H1 (cell line): ENCODE measurements at regions not wholly inside any gene's neighbourhood (a gene's known extent, or its start where the extent isn't known, plus 50 kb on each side); places are given as distances from the start of the nearest gene placed in this dataset.

ENCODE experiments used
- CTCF ChIA-PET: fragments of 300-600 bp; sonication (Branson Sonifier 250); formaldehyde crosslinking; loops from one replicate; lab custom pipeline; 2021; ENCODE audit not compliant: partially characterized antibody; lab: Charles Lee
- POLR2A ChIA-PET: fragments of 300-600 bp; sonication (Branson Sonifier 250); formaldehyde crosslinking; loops from one replicate; lab custom pipeline; 2021; ENCODE audit warnings: inconsistent platforms; ENCODE audit not compliant: partially characterized antibody; lab: Charles Lee
- DNase-seq, 2 experiments: peaks; one replicate each; pipeline versions ENCODE4 v3.0.0 to v3.0.0-alpha.2; 2010 to 2022; ENCODE audit warnings: low spot score in 2 of 2, low read depth in 1 of 2, mixed read lengths in 1 of 2
- FAIRE-seq: peaks from 2 replicates; lab custom pipeline; 2011; peaks lifted over from hg19 to GRCh38; lab: Jason Lieb, UNC
- H2AFZ ChIP-seq: 2 replicates; pipeline ENCODE4 v1.8.1; 2012; ENCODE audit warnings: low read length, inconsistent platforms
- H2AK5ac ChIP-seq: 2 replicates; pipeline ENCODE4 v1.6.1; 2013; ENCODE audit warnings: low read depth, low read length
- H2BK120ac ChIP-seq: replicated peaks from 2 replicates; pipeline ENCODE3; 2013; ENCODE audit warnings: low read depth, low read length, inconsistent platforms
- H2BK12ac ChIP-seq: 2 replicates; pipeline ENCODE4 v1.6.1; 2013; ENCODE audit warnings: low read depth, low read length
- H2BK15ac ChIP-seq: 2 replicates; pipeline ENCODE4 v1.6.1; 2013; ENCODE audit warnings: low read length
- H2BK20ac ChIP-seq: 2 replicates; pipeline ENCODE4 v1.6.1; 2013; ENCODE audit warnings: low read length
- H2BK5ac ChIP-seq: 2 replicates; pipeline ENCODE4 v1.6.1; 2013; ENCODE audit warnings: low read depth, low read length
- H3K14ac ChIP-seq: 2 replicates; pipeline ENCODE4 v1.6.1; 2013; ENCODE audit warnings: inconsistent platforms; ENCODE audit not compliant: insufficient read length
- H3K18ac ChIP-seq: 2 replicates; pipeline ENCODE4 v1.6.1; 2013; ENCODE audit warnings: low read length; ENCODE audit errors: extremely low read depth
- H3K23ac ChIP-seq: 2 replicates; pipeline ENCODE4 v1.6.1; 2013; ENCODE audit warnings: inconsistent platforms; ENCODE audit not compliant: insufficient read length
- H3K23me2 ChIP-seq: 2 replicates; pipeline ENCODE4 v1.6.1; 2013; ENCODE audit warnings: low read depth, low read length
- H3K27ac ChIP-seq: 2 replicates; pipeline ENCODE4 v1.6.1; 2011; ENCODE audit warnings: low read depth, low read length, inconsistent platforms
- H3K27me3 ChIP-seq, 4 experiments: replicated peaks in 1 of 4; 1 replicate in 1 of 4; 2 replicates in 3 of 4; pipeline versions ENCODE4 v1.6.1 to v1.8.1; 2011 to 2013; ENCODE audit warnings: low read length in 3 of 4, mild to moderate bottlenecking in 3 of 4, inconsistent platforms in 2 of 4, mixed read lengths in 2 of 4, moderate library complexity in 1 of 4; ENCODE audit not compliant: control insufficient read depth in 3 of 4, insufficient read depth in 3 of 4; ENCODE audit errors: extremely low read depth in 1 of 4
- H3K36me3 ChIP-seq, 4 experiments: 2 replicates each; pipeline versions ENCODE4 v1.6.1 to v1.8.1; 2011 to 2013; ENCODE audit warnings: mild to moderate bottlenecking in 4 of 4, low read length in 3 of 4, moderate library complexity in 2 of 4, control low read depth in 1 of 4, inconsistent platforms in 1 of 4; ENCODE audit not compliant: insufficient read depth in 4 of 4, control insufficient read depth in 2 of 4
- H3K4ac ChIP-seq: replicated peaks from 2 replicates; pipeline ENCODE3; 2013; ENCODE audit warnings: low read length, low read depth, mixed read lengths, inconsistent platforms; ENCODE audit not compliant: insufficient read length
- H3K4me1 ChIP-seq, 4 experiments: replicated peaks in 1 of 4; 1 replicate in 1 of 4; 2 replicates in 3 of 4; pipeline versions ENCODE4 v1.6.1 to v1.8.1; 2011 to 2013; ENCODE audit warnings: low read length in 3 of 4, inconsistent platforms in 2 of 4, mixed read lengths in 1 of 4; ENCODE audit not compliant: insufficient read depth in 4 of 4, control insufficient read depth in 3 of 4
- H3K4me2 ChIP-seq, 2 experiments: 2 replicates each; pipeline versions ENCODE4 v1.6.1 to v1.8.1; 2011 to 2013; ENCODE audit warnings: low read depth in 2 of 2, low read length in 2 of 2, control low read depth in 1 of 2, inconsistent platforms in 1 of 2, mild to moderate bottlenecking in 1 of 2; ENCODE audit not compliant: insufficient read depth in 1 of 2
- H3K4me3 ChIP-seq, 4 experiments: fragments of 200-600, 300-600 bp in 1 of 4; sonication (generic), shearing (Covaris generic), sonication (Bioruptor Twin) in 1 of 4; 2 replicates each; pipeline versions ENCODE4 v1.5.1 to v1.8.1; 2011 to 2016; ENCODE audit warnings: low read length in 4 of 4, low read depth in 3 of 4, control low read depth in 2 of 4, inconsistent platforms in 2 of 4, mild to moderate bottlenecking in 2 of 4, mixed read lengths in 1 of 4, moderate library complexity in 1 of 4; ENCODE audit not compliant: insufficient read depth in 2 of 4; ENCODE audit errors: extremely low read depth in 1 of 4
- H3K56ac ChIP-seq: replicated peaks from 2 replicates; pipeline ENCODE3; 2013; ENCODE audit warnings: low read depth, mild to moderate bottlenecking, mixed read lengths, low read length, inconsistent platforms; ENCODE audit not compliant: insufficient read length
- H3K79me1 ChIP-seq: 2 replicates; pipeline ENCODE4 v1.6.1; 2013; ENCODE audit warnings: low read depth, low read length, control low read depth
- H3K79me2 ChIP-seq, 2 experiments: 2 replicates each; pipeline versions ENCODE4 v1.6.1 to v1.8.1; 2012 to 2013; ENCODE audit warnings: low read length in 2 of 2, mild to moderate bottlenecking in 2 of 2, inconsistent platforms in 1 of 2; ENCODE audit not compliant: insufficient read depth in 2 of 2, control insufficient read depth in 1 of 2
- H3K9ac ChIP-seq, 4 experiments: replicated peaks in 1 of 4; 1 replicate in 1 of 4; 2 replicates in 3 of 4; pipeline versions ENCODE4 v1.6.1 to v1.8.1; 2011 to 2013; ENCODE audit warnings: low read depth in 3 of 4, low read length in 3 of 4, control low read depth in 2 of 4, mild to moderate bottlenecking in 2 of 4, moderate library complexity in 2 of 4, inconsistent platforms in 1 of 4; ENCODE audit errors: extremely low read depth in 1 of 4
- H3K9me3 ChIP-seq, 2 experiments: 2 replicates each; pipeline versions ENCODE4 v1.6.1 to v1.8.1; 2012 to 2013; ENCODE audit warnings: mild to moderate bottlenecking in 2 of 2, moderate library complexity in 2 of 2, control low read depth in 1 of 2, inconsistent platforms in 1 of 2, low read depth in 1 of 2, low read length in 1 of 2, mixed read lengths in 1 of 2; ENCODE audit not compliant: insufficient read depth in 2 of 2
- H4K20me1 ChIP-seq, 2 experiments: replicated peaks in 1 of 2; 2 replicates each; pipeline versions ENCODE3 to v1.8.1; 2011 to 2013; ENCODE audit warnings: inconsistent platforms in 2 of 2, low read length in 2 of 2, mild to moderate bottlenecking in 1 of 2; ENCODE audit not compliant: insufficient read depth in 2 of 2, control insufficient read depth in 1 of 2
- H4K5ac ChIP-seq: 2 replicates; pipeline ENCODE4 v1.6.1; 2013; ENCODE audit warnings: low read length, low read depth, mixed read lengths, inconsistent platforms; ENCODE audit not compliant: insufficient read length
- H4K8ac ChIP-seq: 2 replicates; pipeline ENCODE4 v1.8.0; 2013; ENCODE audit warnings: mild to moderate bottlenecking, moderate library complexity, low read length, inconsistent platforms; ENCODE audit not compliant: insufficient read depth; ENCODE audit errors: extremely low read depth
- H4K91ac ChIP-seq: replicated peaks from 2 replicates; pipeline ENCODE3; 2013; ENCODE audit warnings: low read length, mixed read lengths, inconsistent platforms; ENCODE audit not compliant: insufficient read length
- BRCA1 ChIP-seq: IDR thresholded peaks from 2 replicates; pipeline ENCODE4 v1.6.1; 2012; ENCODE audit warnings: low read depth, low read length, improper control_type of control experiment
- POLR2AphosphoS5 ChIP-seq: IDR thresholded peaks from 2 replicates; pipeline ENCODE4 v1.6.1; 2011; ENCODE audit warnings: low read depth, low read length
- WGBS, 2 experiments: shearing (Covaris generic) in 1 of 2; methylation state at CpG; one replicate each; pipeline versions ENCODE4 v1.1.6 to v1.1.7; 2013 to 2015; ENCODE audit warnings: low lambda C conversion rate in 2 of 2, mixed read lengths in 2 of 2, inconsistent platforms in 1 of 2, low coverage in 1 of 2, missing lambda C conversion rate in 1 of 2; ENCODE audit not compliant: insufficient replicate concordance in 2 of 2, insufficient coverage in 1 of 2, insufficient read length in 1 of 2; ENCODE audit errors: extremely low coverage in 1 of 2, missing lambda C conversion rate in 1 of 2; 5-methylcytosine and 5-hydroxymethylcytosine counted together
- TF ChIP-seq, protein P1 (sequence below): IDR thresholded peaks from 2 replicates; pipeline ENCODE4 v1.6.1; 2012; ENCODE audit warnings: inconsistent platforms
- TF ChIP-seq, protein P2 (sequence below), 3 experiments: IDR thresholded peaks; 1 replicate in 2 of 3; 2 replicates in 1 of 3; pipeline versions ENCODE4 v1.5.1 to v1.6.1; 2011; ENCODE audit warnings: low read length in 3 of 3, mild to moderate bottlenecking in 3 of 3, inconsistent platforms in 2 of 3, low read depth in 1 of 3, moderate library complexity in 1 of 3; ENCODE audit not compliant: insufficient read depth in 1 of 3; ENCODE audit errors: control extremely low read depth in 1 of 3
- TF ChIP-seq, protein P3 (sequence below): IDR thresholded peaks from 2 replicates; pipeline ENCODE4 v1.6.1; 2012; ENCODE audit warnings: low read length, inconsistent platforms

DNA sequence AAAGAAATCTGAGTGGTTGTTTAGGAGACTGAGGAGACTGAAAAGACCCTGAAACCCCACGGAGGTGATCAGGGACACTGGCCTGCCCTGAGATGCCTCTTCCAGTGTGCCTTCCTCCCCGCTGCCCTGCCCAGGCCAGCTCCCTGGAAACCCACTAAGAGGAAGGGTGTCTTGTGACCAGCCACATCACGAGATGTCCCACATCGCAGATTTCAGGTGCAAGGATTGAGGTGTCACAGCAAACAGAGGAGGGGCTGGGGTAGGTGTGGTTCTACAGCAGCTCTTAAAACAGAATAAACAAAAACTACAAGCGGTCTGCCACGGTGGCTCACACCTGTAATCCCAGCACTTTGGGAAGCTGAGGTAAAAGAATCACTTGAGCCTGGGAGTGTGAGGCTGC, 184.3 kb upstream of the C14orf180 start:
- Histone ChIP-seq H4K8ac (no peak overlapping the region), H3K14ac (no peak overlapping the region), H3K4ac (no peak overlapping the region), H4K5ac (no peak overlapping the region), H3K23ac (no peak overlapping the region), H3K9ac (no peak overlapping the region), H3K79me2 (no peaks in the 10 kb centered on the region), H4K20me1 (no peaks in the 10 kb centered on the region), H2AK5ac (no peak overlapping the region), H2AFZ (no peak overlapping the region), H2BK120ac (no peak overlapping the region), H4K91ac (no peak overlapping the region), H3K4me2 (no peak overlapping the region), H3K27me3 (no peaks in the 10 kb centered on the region), H3K9me3 (peaks cover 9 to 10% of the 10 kb centered on the region in 2 experiments; a peak in 2 of 4 replicates), H2BK12ac (no peak overlapping the region), H2BK15ac (no peak overlapping the region), H2BK20ac (no peak overlapping the region), H3K4me1 (no peaks in the 10 kb centered on the region), H3K27ac (no peak overlapping the region), H2BK5ac (no peak overlapping the region), H3K23me2 (no peaks in the 10 kb centered on the region), H3K18ac (no peak overlapping the region), H3K56ac (no peak overlapping the region), H3K79me1 (no peaks in the 10 kb centered on the region; the same call in 1 of the 2 replicates), H3K36me3 (no peaks in the 10 kb centered on the region), H3K4me3 (no peak overlapping the region)
- FAIRE-seq (no peak), DNase-seq (no peak)
- 73% methylated on average over 5 of the region's 6 CpGs; no CpG with 5 or more reads in 1 of the 2 experiments for WGBS, 2 experiments
- TF ChIP-seq, protein P1, sequence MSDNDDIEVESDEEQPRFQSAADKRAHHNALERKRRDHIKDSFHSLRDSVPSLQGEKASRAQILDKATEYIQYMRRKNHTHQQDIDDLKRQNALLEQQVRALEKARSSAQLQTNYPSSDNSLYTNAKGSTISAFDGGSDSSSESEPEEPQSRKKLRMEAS = no peak
- TF ChIP-seq BRCA1 = no peak
- TF ChIP-seq, protein P2, sequence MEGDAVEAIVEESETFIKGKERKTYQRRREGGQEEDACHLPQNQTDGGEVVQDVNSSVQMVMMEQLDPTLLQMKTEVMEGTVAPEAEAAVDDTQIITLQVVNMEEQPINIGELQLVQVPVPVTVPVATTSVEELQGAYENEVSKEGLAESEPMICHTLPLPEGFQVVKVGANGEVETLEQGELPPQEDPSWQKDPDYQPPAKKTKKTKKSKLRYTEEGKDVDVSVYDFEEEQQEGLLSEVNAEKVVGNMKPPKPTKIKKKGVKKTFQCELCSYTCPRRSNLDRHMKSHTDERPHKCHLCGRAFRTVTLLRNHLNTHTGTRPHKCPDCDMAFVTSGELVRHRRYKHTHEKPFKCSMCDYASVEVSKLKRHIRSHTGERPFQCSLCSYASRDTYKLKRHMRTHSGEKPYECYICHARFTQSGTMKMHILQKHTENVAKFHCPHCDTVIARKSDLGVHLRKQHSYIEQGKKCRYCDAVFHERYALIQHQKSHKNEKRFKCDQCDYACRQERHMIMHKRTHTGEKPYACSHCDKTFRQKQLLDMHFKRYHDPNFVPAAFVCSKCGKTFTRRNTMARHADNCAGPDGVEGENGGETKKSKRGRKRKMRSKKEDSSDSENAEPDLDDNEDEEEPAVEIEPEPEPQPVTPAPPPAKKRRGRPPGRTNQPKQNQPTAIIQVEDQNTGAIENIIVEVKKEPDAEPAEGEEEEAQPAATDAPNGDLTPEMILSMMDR (IDR thresholded peaks at IDR 0.05; ENCODE audit: control extremely low read depth in 1 of 3, insufficient read depth in 1 of 3, low read depth in 1 of 3, low read length in 3 of 3) = no peak
- TF ChIP-seq, protein P3, sequence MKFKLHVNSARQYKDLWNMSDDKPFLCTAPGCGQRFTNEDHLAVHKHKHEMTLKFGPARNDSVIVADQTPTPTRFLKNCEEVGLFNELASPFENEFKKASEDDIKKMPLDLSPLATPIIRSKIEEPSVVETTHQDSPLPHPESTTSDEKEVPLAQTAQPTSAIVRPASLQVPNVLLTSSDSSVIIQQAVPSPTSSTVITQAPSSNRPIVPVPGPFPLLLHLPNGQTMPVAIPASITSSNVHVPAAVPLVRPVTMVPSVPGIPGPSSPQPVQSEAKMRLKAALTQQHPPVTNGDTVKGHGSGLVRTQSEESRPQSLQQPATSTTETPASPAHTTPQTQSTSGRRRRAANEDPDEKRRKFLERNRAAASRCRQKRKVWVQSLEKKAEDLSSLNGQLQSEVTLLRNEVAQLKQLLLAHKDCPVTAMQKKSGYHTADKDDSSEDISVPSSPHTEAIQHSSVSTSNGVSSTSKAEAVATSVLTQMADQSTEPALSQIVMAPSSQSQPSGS = no peak
- TF ChIP-seq POLR2AphosphoS5 = no peak
- ChIA-PET CTCF (no interaction called here), POLR2A (no interaction called here)
